Astrocyte (in vitro differentiated cells and primary cell): ENCODE measurements at regions not wholly inside any gene's neighbourhood (a gene's known extent, or its start where the extent isn't known, plus 50 kb on each side); places are given as distances from the start of the nearest gene placed in this dataset.
"Not testable (repeated sequence)": the region's sequence is repeated elsewhere in the genome, so short reads cannot be mapped to it uniquely, and the experiment has no call there.

Experiments used
- CTCF ChIP-seq: IDR thresholded peaks from 2 replicates; pipeline ENCODE4 v1.5.1; 2011; ENCODE audit warnings: low read depth, mild to moderate bottlenecking, inconsistent platforms, low read length, moderate library complexity; ENCODE audit not compliant: insufficient read depth
- EZH2 ChIP-seq: IDR thresholded peaks from 2 replicates; pipeline ENCODE4 v1.6.1; 2012; ENCODE audit warnings: mild to moderate bottlenecking, low read length, inconsistent platforms; ENCODE audit not compliant: insufficient read depth

DNA sequence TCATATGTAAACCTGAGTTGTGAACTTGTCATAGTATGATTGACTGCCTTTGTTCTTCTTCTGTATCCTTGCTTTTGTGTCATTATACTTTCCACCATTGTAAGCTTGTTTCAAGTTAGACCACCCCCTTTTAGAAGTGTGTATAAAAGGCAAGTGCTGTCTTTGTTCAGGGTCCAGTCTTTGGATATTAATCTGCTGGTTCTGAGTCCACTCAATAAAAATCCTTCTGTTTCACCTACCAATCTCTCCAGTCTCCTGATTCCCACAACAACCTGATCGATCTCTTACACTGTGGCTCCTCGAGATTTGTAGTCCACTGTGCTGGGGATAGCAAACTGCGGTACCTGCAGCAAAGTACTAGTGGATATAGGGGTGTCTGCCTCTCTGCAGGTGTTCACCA, 1465.8 kb upstream of the PCDH10 start:
- not testable (repeated sequence) for TF ChIP-seq CTCF, EZH2
